ENCODE measurements at regions not wholly inside any gene's neighbourhood (a gene's known extent, or its start where the extent isn't known, plus 50 kb on each side); places are given as distances from the start of the nearest gene placed in this dataset.

DNA sequence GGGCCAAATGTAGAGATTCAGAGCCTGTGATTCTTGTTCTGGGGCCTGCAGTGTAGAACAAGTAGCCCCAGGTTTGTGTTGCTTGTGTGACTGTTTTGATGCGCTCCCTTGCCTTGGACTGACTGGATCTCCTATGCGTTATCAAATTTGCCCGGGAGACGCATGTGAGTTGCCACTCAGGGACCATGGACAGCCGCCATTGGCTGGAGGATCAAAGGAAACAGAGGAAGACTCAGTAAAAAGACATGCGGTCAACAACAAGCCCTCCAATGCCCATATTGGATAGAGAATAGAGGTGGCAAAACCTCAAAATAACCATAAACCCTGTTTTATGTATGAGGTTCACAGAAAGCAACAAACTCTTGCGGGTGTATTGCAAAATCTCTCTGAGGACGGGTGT, 327.5 kb upstream of the IGFBP7 start:
- no peak overlapping the region for H4K8ac ChIP-seq (replicated peaks; ENCODE audit: insufficient read length, low read depth, low read length)
- H3K27me3 ChIP-seq (ENCODE audit: insufficient read depth, low read length): no peaks in the 10 kb centered on the region
- no peak overlapping the region for H4K91ac ChIP-seq (ENCODE audit: insufficient read length, low read depth, low read length)
- no peak overlapping the region for H2BK12ac ChIP-seq (ENCODE audit: insufficient read length, low read depth, low read length)
- H3K56ac ChIP-seq (ENCODE audit: insufficient read length, low read depth, low read length): no peak overlapping the region
- H3T11ph ChIP-seq (ENCODE audit: low read length): no peak overlapping the region
- TF ChIP-seq, protein P1, sequence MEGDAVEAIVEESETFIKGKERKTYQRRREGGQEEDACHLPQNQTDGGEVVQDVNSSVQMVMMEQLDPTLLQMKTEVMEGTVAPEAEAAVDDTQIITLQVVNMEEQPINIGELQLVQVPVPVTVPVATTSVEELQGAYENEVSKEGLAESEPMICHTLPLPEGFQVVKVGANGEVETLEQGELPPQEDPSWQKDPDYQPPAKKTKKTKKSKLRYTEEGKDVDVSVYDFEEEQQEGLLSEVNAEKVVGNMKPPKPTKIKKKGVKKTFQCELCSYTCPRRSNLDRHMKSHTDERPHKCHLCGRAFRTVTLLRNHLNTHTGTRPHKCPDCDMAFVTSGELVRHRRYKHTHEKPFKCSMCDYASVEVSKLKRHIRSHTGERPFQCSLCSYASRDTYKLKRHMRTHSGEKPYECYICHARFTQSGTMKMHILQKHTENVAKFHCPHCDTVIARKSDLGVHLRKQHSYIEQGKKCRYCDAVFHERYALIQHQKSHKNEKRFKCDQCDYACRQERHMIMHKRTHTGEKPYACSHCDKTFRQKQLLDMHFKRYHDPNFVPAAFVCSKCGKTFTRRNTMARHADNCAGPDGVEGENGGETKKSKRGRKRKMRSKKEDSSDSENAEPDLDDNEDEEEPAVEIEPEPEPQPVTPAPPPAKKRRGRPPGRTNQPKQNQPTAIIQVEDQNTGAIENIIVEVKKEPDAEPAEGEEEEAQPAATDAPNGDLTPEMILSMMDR (conservative IDR thresholded peaks at IDR 0.05): no peak
- H3K27ac Mint-ChIP-seq: no peak overlapping the region
- DNase-seq: no peak
- no peak overlapping the region for H2BK120ac ChIP-seq (ENCODE audit: low read depth, low read length, poor library complexity, severe bottlenecking)
- no peak overlapping the region for H2AFZ ChIP-seq (ENCODE audit: low read length)
- H3K4ac ChIP-seq (ENCODE audit: low read depth, low read length): no peak overlapping the region
- H3K36me3 Mint-ChIP-seq (ENCODE audit: insufficient read depth in 1 of 3, low read depth in 3 of 3): no peaks in the 10 kb centered on the region
- no peak overlapping the region for H2AK5ac ChIP-seq (ENCODE audit: insufficient read length, low read length)
- no peak overlapping the region for H4K5ac ChIP-seq (ENCODE audit: insufficient read length, low read depth, low read length)
- H2BK5ac ChIP-seq (ENCODE audit: insufficient read length, low read length): no peak overlapping the region
- no peaks in the 10 kb centered on the region for H3K23me2 ChIP-seq (ENCODE audit: insufficient read length, low read depth, low read length, poor library complexity, severe bottlenecking)
- WGBS (ENCODE audit: extremely low coverage, insufficient read length, low lambda C conversion rate): no CpG with 5 or more reads among the region's 8 CpGs
- H3K4me3 Mint-ChIP-seq: no peak overlapping the region
- H3K4me1 ChIP-seq (ENCODE audit: insufficient read depth, low read length): no peaks in the 10 kb centered on the region
- H3K9ac ChIP-seq (ENCODE audit: extremely low read depth, insufficient read length, low read length): no peak overlapping the region
- H4K20me1 ChIP-seq (ENCODE audit: control insufficient read depth, insufficient read depth, insufficient read length): no peaks in the 10 kb centered on the region
- H3K79me1 ChIP-seq (ENCODE audit: insufficient read depth, low read depth, low read length, poor library complexity, severe bottlenecking): no peaks in the 10 kb centered on the region
- no peak overlapping the region for H3K27ac ChIP-seq (ENCODE audit: insufficient read length, low read depth, low read length)
- H2BK15ac ChIP-seq (ENCODE audit: low read depth, low read length): no peak overlapping the region
- no peaks in the 10 kb centered on the region for H3K9me3 ChIP-seq (ENCODE audit: control insufficient read depth, low read depth, low read length)
- H3K14ac ChIP-seq (ENCODE audit: insufficient read depth, low read length): no peak overlapping the region
- H3K79me2 ChIP-seq (ENCODE audit: insufficient read depth, low read length): no peaks in the 10 kb centered on the region
- H3K4me2 ChIP-seq (ENCODE audit: insufficient read depth, insufficient read length, low read length): no peak overlapping the region
- H3K27me3 Mint-ChIP-seq (ENCODE audit: low read depth): no peaks in the 10 kb centered on the region
- H3K4me1 Mint-ChIP-seq: no peaks in the 10 kb centered on the region
- no peak overlapping the region for H2BK20ac ChIP-seq (ENCODE audit: low read depth, low read length, poor library complexity, severe bottlenecking)
- no peak overlapping the region for H3K23ac ChIP-seq (ENCODE audit: insufficient read length, low read depth, low read length)
- no peaks in the 10 kb centered on the region for H3K9me3 Mint-ChIP-seq
- no peak overlapping the region for H3K18ac ChIP-seq (ENCODE audit: insufficient read length, low read depth, low read length)
